GM21447 (cell line): ENCODE measurements at regions not wholly inside any gene's neighbourhood (a gene's known extent, or its start where the extent isn't known, plus 50 kb on each side); places are given as distances from the start of the nearest gene placed in this dataset.

ENCODE experiments used
- ATAC-seq: cut with Tn5 transposase; IDR thresholded peaks from one replicate; pipeline ENCODE4 v1.9.1; 2021; ENCODE audit not compliant: unreplicated experiment

- ATAC-seq: no peak
Observed at GRCh38 chr10:55048830-55049498, 247.9 kb upstream of the PCDH15 start.

GRCh38 chr10:55043540-55043939 is 242.5 kb upstream of the PCDH15 start:
- no peak for ATAC-seq

DNA sequence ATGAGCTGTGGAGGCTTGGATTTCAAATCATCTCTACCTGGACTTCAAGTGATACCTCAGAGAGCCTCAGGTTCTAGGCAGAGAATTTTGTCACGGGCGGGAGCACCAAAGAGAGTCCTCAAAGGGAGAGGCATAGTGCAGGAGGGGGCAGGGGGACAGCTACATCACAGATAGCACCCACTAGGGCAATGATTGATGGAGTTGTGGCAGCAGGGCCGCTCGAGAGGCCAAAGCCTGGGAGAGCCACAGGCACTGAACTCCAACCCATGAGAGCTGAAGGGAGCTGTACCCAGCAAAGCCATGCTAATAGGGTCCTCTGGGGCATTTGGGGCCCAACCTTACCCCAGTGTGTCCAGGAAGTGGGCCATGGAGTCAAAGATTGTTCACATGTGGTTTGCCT is 232.0 kb upstream of the PCDH15 start:
- no peak for ATAC-seq

DNA sequence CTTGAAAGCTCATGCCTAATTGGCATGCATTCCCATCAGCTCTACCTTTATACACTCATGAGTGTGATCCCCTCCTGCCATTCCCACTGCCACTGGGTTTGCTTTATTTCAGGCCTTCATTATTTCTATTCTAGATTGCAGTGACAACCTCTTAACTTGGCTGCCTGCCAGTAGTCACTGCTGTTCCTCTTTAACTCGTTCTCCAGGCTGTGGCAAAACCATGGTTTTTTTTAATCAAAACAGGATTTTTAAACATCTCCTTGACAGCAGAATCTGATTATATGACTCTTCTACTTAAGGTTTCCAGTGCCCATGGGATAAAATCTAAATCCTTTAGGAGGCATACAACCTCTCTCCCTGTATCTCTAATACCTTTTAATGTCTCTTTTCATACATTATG is 223.7 kb upstream of the PCDH15 start:
- no peak for ATAC-seq

GRCh38 chr10:55019439-55019838 is 218.4 kb upstream of the PCDH15 start:
- no peak for ATAC-seq

DNA sequence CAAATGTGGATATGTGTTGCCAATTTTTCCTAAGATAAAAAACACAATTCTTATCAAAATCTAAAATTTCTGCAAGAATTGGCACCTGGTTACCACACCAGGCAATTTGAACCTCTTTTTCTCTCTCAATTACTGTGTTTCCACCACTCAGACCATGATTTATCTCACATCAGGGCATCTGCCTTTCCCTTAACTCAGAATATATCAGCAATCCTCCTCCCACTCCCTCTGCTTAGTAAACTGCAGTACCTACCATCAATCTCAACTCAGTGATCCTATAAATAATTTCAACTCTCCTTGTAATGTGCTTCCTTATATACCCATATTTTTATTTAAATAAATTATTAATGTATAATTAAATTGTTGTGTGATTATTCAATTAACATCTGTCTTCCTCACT is 212.3 kb upstream of the PCDH15 start:
- ATAC-seq: no peak

GRCh38 chr10:55002420-55002819 is 201.4 kb upstream of the PCDH15 start:
- ATAC-seq: no peak

DNA sequence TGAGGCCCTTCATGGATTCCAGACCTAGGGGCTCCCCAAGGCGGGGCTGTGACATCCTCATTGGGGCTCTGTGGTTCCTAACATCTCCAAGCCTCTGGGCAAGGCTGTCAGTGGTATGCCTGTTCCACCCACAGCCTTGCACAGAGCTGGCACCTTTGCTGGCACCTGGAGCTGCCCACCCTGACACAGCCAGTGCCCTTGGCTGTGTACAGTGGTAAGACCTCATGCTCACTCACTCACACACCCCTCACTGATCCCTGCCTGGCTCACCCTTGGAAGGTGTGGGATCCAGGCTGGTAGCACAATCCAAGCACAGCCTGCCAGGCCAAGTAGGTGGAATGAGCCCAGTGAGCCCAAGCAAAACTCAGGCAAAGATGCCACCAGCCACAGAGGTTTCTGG is 200.4 kb upstream of the PCDH15 start:
- no peak for ATAC-seq

- no peak for ATAC-seq
Observed at GRCh38 chr10:54993148-54993547, 192.1 kb upstream of the PCDH15 start.

DNA sequence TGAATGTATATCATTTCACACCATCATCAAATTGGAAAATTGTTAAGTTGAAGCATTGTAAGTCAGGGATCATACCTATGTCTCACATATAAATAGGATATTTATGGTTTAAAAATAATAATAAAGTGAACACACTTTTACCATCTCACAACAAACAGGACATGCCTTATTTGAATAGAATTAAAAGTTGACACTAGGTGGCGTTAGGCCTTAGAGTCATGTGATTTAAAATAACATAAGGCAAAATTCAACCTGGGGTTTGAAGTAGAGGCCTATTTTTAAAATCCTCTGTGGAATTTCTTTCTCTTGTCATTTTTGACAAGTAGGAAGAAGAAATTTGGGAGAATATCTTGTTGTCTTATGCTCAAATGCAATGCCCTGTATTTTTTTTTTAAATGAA is 184.7 kb upstream of the PCDH15 start:
- ATAC-seq: no peak

DNA sequence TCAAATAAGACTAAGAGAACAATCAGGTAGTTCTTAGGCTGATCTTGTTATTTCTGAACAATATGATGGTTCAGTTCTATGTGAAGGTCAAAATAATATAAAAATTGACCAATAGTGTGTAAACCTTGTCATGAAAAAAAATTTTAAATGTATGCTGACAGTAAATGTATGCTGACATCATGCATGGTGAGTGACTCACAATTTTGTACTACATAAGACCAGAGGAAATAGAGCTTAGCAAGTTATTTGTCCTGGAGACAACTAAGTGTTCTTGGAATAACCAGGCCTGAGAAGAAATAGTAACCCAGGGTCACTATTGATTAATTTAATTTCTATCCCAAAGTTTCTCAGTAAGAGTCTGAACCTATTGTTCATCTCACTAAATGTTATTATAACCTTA is 182.2 kb upstream of the PCDH15 start:
- ATAC-seq: no peak

GRCh38 chr10:54962134-54962900 is 161.3 kb upstream of the PCDH15 start:
- ATAC-seq: no peak

DNA sequence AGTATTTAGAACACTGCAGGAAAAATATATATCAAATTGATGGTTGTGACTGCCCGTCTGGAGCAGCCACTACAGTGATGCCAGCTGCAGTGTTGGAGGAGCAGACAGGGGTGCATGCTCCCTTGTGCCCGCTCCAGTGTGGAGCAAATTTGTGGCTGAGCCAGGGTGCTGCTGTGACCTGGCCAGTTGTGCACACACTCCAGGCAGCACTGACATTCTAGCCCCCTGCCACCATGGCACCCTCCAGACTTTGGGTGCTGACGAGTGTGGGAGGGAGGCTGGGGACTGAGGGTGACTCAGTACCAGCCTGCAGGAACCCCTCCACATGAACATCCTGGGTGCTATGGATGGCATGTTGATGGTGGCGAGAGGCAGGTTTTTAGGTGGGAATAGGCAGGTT is 160.0 kb upstream of the PCDH15 start:
- ATAC-seq: no peak

- ATAC-seq: no peak
Observed at GRCh38 chr10:54958844-54959243, 157.8 kb upstream of the PCDH15 start.

- no peak for ATAC-seq
Observed at GRCh38 chr10:54947605-54948004, 146.6 kb upstream of the PCDH15 start.

- ATAC-seq: no peak
Observed at GRCh38 chr10:54940418-54940817, 139.4 kb upstream of the PCDH15 start.

- no peak for ATAC-seq
Observed at GRCh38 chr10:54914049-54914448, 113.0 kb upstream of the PCDH15 start.

DNA sequence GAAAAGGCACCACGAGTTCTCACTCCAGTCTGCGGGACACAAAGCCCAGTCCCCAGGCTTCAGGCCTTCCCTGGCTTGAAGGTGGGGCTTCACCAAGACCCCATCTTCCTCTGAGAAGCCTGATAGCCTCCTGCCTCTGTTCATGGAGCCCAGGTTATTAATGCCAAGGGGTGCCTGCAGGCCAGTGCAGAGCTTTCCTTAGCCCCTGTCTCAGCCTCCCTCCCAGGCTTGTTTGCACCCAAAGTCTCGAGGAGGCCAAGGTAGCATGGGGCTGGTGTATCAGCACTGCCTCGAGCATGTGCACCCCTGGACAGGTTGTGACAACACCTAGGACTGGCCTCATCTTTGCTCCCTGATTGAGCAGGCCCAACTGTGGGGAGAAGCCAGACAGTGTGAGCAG is 108.1 kb upstream of the PCDH15 start:
- no peak for ATAC-seq

GRCh38 chr10:54908019-54908418 is 107.0 kb upstream of the PCDH15 start:
- ATAC-seq: no peak

DNA sequence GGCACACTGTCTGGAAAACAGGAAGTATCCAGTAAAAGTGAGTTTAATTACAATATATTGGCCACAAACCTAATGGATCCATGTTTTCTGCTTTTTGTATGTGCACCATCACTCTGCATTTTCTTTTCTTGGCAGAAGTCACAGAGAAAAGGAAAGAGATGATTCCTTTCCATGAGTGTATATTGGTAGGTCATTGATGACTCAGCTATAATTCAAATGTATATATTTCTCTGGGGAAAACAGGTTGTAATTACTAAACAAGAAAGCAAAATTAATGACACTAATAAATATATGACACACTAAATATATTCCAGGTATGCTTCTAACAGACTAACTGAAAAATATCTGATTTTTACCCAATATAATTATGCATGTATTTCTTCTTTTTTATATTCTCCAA is 105.9 kb upstream of the PCDH15 start:
- ATAC-seq: no peak

GRCh38 chr10:54905578-54906192 is 104.7 kb upstream of the PCDH15 start:
- ATAC-seq: no peak

DNA sequence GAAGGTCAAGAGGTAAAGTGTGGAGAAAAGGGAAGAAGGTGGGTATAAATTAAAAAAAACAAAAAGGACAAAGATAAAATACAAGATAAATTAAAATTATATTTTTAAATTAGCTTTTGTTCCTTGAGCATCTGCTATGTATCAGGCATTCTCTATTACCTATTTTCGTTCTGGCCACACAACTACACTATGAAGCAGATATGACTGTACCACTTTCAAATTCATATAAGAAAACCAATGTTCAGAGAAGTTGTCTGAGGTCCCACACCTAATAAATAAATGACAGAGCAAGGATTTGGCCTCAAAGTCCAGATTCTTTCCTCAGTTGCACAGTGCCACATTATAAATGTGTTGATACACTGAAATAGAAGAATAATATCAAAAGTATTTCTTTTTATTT is 103.8 kb upstream of the PCDH15 start:
- no peak for ATAC-seq
